ENCODE measurements at regions not wholly inside any gene's neighbourhood (a gene's known extent, or its start where the extent isn't known, plus 50 kb on each side); places are given as distances from the start of the nearest gene placed in this dataset.
"Not testable (repeated sequence)": the region's sequence is repeated elsewhere in the genome, so short reads cannot be mapped to it uniquely, and the experiment has no call there.

GRCh38 chr4:84219656-84220055 lies 279.4 kb downstream of the NKX6-1 start:
- H3K4me3 ChIP-seq (replicated peaks; ENCODE audit: low read depth, low read length): no peak overlapping the region
- no peak for DNase-seq (ENCODE audit: extremely low read depth, low read depth)
- TF ChIP-seq, protein P1, sequence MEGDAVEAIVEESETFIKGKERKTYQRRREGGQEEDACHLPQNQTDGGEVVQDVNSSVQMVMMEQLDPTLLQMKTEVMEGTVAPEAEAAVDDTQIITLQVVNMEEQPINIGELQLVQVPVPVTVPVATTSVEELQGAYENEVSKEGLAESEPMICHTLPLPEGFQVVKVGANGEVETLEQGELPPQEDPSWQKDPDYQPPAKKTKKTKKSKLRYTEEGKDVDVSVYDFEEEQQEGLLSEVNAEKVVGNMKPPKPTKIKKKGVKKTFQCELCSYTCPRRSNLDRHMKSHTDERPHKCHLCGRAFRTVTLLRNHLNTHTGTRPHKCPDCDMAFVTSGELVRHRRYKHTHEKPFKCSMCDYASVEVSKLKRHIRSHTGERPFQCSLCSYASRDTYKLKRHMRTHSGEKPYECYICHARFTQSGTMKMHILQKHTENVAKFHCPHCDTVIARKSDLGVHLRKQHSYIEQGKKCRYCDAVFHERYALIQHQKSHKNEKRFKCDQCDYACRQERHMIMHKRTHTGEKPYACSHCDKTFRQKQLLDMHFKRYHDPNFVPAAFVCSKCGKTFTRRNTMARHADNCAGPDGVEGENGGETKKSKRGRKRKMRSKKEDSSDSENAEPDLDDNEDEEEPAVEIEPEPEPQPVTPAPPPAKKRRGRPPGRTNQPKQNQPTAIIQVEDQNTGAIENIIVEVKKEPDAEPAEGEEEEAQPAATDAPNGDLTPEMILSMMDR (IDR thresholded peaks at IDR 0.05; ENCODE audit: low read depth, low read length, missing control alignments): no peak

DNA sequence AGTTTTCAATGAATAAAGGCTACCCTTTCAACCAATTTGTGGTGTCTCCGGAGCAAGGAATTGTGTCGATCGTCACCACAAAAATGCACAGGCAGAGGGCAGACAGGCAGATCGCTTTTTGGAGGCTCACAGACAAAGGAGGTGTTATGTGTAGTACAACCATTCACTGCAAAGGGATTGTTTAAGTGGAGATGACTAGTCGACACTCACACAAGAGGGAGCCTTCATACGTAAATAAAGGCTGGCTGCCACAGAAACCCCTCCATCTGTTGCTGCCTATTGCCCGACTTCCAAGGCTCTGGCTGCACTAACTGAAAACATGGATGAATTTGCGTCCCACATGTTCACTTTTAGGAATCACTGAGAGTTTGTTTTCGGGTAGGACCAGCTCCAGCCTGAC lies 281.1 kb downstream of the NKX6-1 start:
- TF ChIP-seq, protein P1 (IDR thresholded peaks at IDR 0.05; ENCODE audit: low read depth, low read length, missing control alignments): no peak
- DNase-seq (ENCODE audit: extremely low read depth, low read depth): no peak
- no peak overlapping the region for H3K4me3 ChIP-seq (replicated peaks; ENCODE audit: low read depth, low read length)

DNA sequence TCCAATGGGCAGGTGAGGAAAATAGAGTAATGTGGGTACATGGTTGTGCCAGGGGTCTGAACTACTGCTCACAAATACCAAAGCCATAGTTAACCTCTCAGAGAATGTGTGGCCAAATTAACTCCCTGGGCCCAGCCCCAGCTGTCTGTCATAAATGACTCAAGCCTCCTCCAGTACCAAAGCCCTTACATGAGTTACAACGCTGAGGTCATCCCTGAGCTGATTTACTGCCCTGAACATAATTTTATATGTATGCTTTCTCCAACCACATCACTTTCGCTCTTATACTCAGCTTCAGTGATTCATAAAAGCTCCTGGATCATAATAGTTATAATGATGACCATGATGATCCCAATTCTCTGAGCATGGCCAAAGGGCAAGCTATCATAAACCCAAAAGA lies 283.9 kb downstream of the NKX6-1 start:
- DNase-seq (ENCODE audit: extremely low read depth, low read depth): no peak
- H3K4me3 ChIP-seq (replicated peaks; ENCODE audit: low read depth, low read length): no peak overlapping the region
- TF ChIP-seq, protein P1 (IDR thresholded peaks at IDR 0.05; ENCODE audit: low read depth, low read length, missing control alignments): no peak

GRCh38 chr4:84206226-84206625 lies 292.9 kb downstream of the NKX6-1 start:
- not testable (repeated sequence) for H3K4me3 ChIP-seq (replicated peaks; ENCODE audit: low read depth, low read length); DNase-seq (ENCODE audit: extremely low read depth, low read depth)

GRCh38 chr4:84189144-84189543 lies 309.9 kb downstream of the NKX6-1 start:
- DNase-seq (ENCODE audit: extremely low read depth, low read depth): no peak
- TF ChIP-seq, protein P1 (IDR thresholded peaks at IDR 0.05; ENCODE audit: low read depth, low read length, missing control alignments): no peak
- H3K4me3 ChIP-seq (replicated peaks; ENCODE audit: low read depth, low read length): no peak overlapping the region

DNA sequence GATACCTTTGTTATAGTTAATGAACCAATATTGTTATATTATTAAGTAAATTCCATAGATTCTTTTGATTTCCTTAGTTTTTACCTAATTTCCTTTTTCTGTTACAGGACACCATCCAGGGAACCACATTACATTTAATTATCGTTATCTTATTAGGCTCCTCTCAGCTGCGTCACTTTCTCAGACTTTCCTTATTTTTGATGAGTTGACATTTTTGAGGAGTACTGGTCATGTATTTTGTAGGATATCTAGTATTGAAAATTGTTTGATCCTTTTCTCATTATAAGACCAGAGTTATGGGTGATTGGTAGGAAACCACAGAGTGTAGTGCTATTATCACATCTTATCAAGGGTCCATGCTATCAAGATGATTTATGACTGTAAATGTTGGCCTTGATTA lies 319.7 kb downstream of the NKX6-1 start:
- no peak for DNase-seq (ENCODE audit: extremely low read depth, low read depth)
- H3K4me3 ChIP-seq (replicated peaks; ENCODE audit: low read depth, low read length): no peak overlapping the region
- TF ChIP-seq, protein P1 (IDR thresholded peaks at IDR 0.05; ENCODE audit: low read depth, low read length, missing control alignments): no peak

DNA sequence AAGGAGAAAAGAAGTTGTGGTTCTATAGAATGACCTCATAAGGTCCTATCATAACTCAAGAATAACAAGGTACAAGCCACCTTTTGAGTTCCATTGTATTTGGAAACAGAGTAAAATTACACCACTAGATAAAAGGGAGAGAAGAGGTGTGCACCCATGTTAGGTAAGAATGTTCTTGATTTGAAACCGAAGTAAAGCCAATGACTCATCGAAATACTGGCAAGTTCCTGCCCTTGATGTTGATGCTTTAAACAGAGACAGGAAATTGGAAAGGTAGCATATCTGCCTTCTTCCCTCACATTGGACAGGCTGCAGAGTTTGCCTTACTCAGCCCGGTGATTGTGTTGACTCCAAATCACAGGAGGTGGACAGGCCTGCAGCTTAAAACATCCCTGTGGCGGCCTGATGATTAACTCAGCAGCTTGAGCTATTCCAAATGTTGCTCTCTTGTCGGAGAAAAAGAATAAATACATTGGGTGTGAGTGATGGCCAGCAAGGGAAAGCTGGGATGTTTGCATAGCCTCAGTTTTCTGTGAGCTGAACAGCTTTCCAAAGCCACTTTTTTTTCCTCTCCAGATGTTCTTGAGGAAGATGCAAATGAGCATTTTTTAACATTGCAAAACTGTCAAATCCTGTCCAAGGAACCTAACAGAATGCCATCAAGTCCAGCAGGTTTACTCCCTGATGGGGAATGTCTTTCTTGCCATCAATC lies 321.1 kb downstream of the NKX6-1 start:
- DNase-seq (ENCODE audit: extremely low read depth, low read depth): no peak
- no peak overlapping the region for H3K4me3 ChIP-seq (replicated peaks; ENCODE audit: low read depth, low read length)
- TF ChIP-seq, protein P1 (IDR thresholded peaks at IDR 0.05; ENCODE audit: low read depth, low read length, missing control alignments): no peak

Data from HFF-Myc (cell line).